Left ventricle myocardium superior (tissue), 1 donor: ENCODE measurements at regions not wholly inside any gene's neighbourhood (a gene's known extent, or its start where the extent isn't known, plus 50 kb on each side); places are given as distances from the start of the nearest gene placed in this dataset.

ENCODE experiments used
- ATAC-seq: fragments of 200-7000 bp; cut with Tn5 transposase; one replicate; pipeline ENCODE4 v1.9.1; 2020; ENCODE audit warnings: mild to moderate bottlenecking, moderate library complexity
- DNase-seq: peaks from one replicate; pipeline ENCODE4 v3.0.0-alpha.2; 2020
- intact Hi-C: fragments of 100-400 bp; cut with micrococcal nuclease; formaldehyde crosslinking; loops from one replicate; pipeline ENCODE4 v1.11.0; 2022
- donor health status: DM: no; HTN: yes; CAD: no; lungs with severe emphysema.

GRCh38 chr3:44098656-44099415 lies 142.8 kb upstream of the TOPAZ1 start:
- DNase-seq (no peak), ATAC-seq (no peak)
- intact Hi-C loops: no loop called here

GRCh38 chr3:44099566-44100297 lies 142.0 kb upstream of the TOPAZ1 start:
- no peak for ATAC-seq
- DNase-seq: no peak
- intact Hi-C loops: no loop called here

GRCh38 chr3:44100298-44100695 lies 141.4 kb upstream of the TOPAZ1 start:
- DNase-seq: no peak
- intact Hi-C loops: no loop called here
- ATAC-seq: no peak

GRCh38 chr3:44104043-44104442 lies 137.6 kb upstream of the TOPAZ1 start:
- ATAC-seq: no peak

GRCh38 chr3:44104668-44105321 lies 136.9 kb upstream of the TOPAZ1 start:
- no peak for ATAC-seq
- intact Hi-C loops: no loop called here
- DNase-seq: no peak

More at GRCh38 chr3:44104043-44104442, 137.6 kb upstream of the TOPAZ1 start:
- intact Hi-C loops: no loop called here
- DNase-seq: no peak

GRCh38 chr3:44105571-44105970 lies 136.1 kb upstream of the TOPAZ1 start:
- intact Hi-C loops: no loop called here
- no peak for DNase-seq
- ATAC-seq: no peak

GRCh38 chr3:44106756-44107155 lies 134.9 kb upstream of the TOPAZ1 start:
- no peak for ATAC-seq
- intact Hi-C loops: no loop called here

GRCh38 chr3:44108481-44108880 lies 133.2 kb upstream of the TOPAZ1 start:
- intact Hi-C loops: no loop called here
- DNase-seq: no peak
- ATAC-seq: no peak

More at GRCh38 chr3:44106756-44107155, 134.9 kb upstream of the TOPAZ1 start:
- no peak for DNase-seq

GRCh38 chr3:44109771-44110361 lies 131.8 kb upstream of the TOPAZ1 start:
- DNase-seq: no peak
- intact Hi-C loops: no loop called here
- ATAC-seq: no peak

- DNase-seq: no peak
- intact Hi-C loops: no loop called here
Observed at GRCh38 chr3:44110648-44111047, 131.0 kb upstream of the TOPAZ1 start.

GRCh38 chr3:44111482-44111881 lies 130.2 kb upstream of the TOPAZ1 start:
- no peak for DNase-seq
- intact Hi-C loops: no loop called here
- no peak for ATAC-seq

More at GRCh38 chr3:44110648-44111047, 131.0 kb upstream of the TOPAZ1 start:
- no peak for ATAC-seq

GRCh38 chr3:44114142-44114541 lies 127.5 kb upstream of the TOPAZ1 start:
- ATAC-seq (peak; percentile 61), DNase-seq (peak; percentile 65)
- intact Hi-C loops: no loop called here

- ATAC-seq (no peak), DNase-seq (no peak)
- intact Hi-C loops: no loop called here
Observed at GRCh38 chr3:44117239-44117638, 124.4 kb upstream of the TOPAZ1 start.

- DNase-seq (no peak), ATAC-seq (no peak)
- intact Hi-C loops: no loop called here
Observed at GRCh38 chr3:44117736-44118135, 124.0 kb upstream of the TOPAZ1 start.

- ATAC-seq (peak; percentile 90), DNase-seq (peak; percentile 44)
- intact Hi-C loops: no loop called here
Observed at GRCh38 chr3:44120721-44121582, 120.7 kb upstream of the TOPAZ1 start.

- ATAC-seq: no peak
- intact Hi-C loops: no loop called here
- DNase-seq: no peak
Observed at GRCh38 chr3:44125246-44125645, 116.4 kb upstream of the TOPAZ1 start.

GRCh38 chr3:44125882-44126281 lies 115.8 kb upstream of the TOPAZ1 start:
- DNase-seq: no peak
- intact Hi-C loops: no loop called here
- peak; percentile 68 for ATAC-seq

- ATAC-seq (no peak), DNase-seq (no peak)
- intact Hi-C loops: no loop called here
Observed at GRCh38 chr3:44128057-44128775, 113.5 kb upstream of the TOPAZ1 start.
